Gastrocnemius medialis (tissue), 4 donors: ENCODE measurements at regions not wholly inside any gene's neighbourhood (a gene's known extent, or its start where the extent isn't known, plus 50 kb on each side); places are given as distances from the start of the nearest gene placed in this dataset.

Experiments
- CTCF ChIP-seq, 5 experiments: fragments of 450-650 bp in 3 of 5; fragments of 200-600 bp in 2 of 5; sonication (generic) in 2 of 5; IDR thresholded peaks in 4 of 5; conservative IDR thresholded peaks in 1 of 5; 1 replicate in 4 of 5; 2 replicates in 1 of 5; pipeline ENCODE4 v1.5.1; 2016 to 2019; ENCODE audit warnings: antibody characterized with exemption in 5 of 5, mild to moderate bottlenecking in 3 of 5, moderate library complexity in 3 of 5
- POLR2A ChIP-seq, 2 donors: fragments of 450-650 bp; IDR thresholded peaks; one replicate each; pipeline ENCODE4 v1.6.1; 2017; ENCODE audit warnings: antibody characterized with exemption in 2 of 2, mild to moderate bottlenecking in 2 of 2, moderate library complexity in 2 of 2

GRCh38 chr9:86491468-86492266, 137.5 kb upstream of the TUT7 start:
- TF ChIP-seq POLR2A (IDR thresholded peaks at IDR 0.05) (no peak), CTCF (IDR thresholded peaks at IDR 0.05 in 4 of 5, conservative IDR thresholded peaks at IDR 0.05 in 1 of 5) (no peak)
